KG1 (cell line): ENCODE measurements at regions not wholly inside any gene's neighbourhood (a gene's known extent, or its start where the extent isn't known, plus 50 kb on each side); places are given as distances from the start of the nearest gene placed in this dataset.

Source experiments
- DNase-seq: peaks from one replicate; lab custom pipeline; 2025; lab: John Stamatoyannopoulos, UW

- DNase-seq = no peak
These were observed 136.1 kb downstream of the KCTD12 start for GRCh38 chr13:76750126-76750525.

GRCh38 chr13:76745261-76746200 is 140.7 kb downstream of the KCTD12 start:
- peak; percentile 29 for DNase-seq

GRCh38 chr13:76741624-76742023 is 144.6 kb downstream of the KCTD12 start:
- no peak for DNase-seq

- DNase-seq = no peak
These were observed 145.2 kb downstream of the KCTD12 start for GRCh38 chr13:76741046-76741445.

GRCh38 chr13:76738616-76739015 is 147.6 kb downstream of the KCTD12 start:
- no peak for DNase-seq

GRCh38 chr13:76737526-76737925 is 148.7 kb downstream of the KCTD12 start:
- no peak for DNase-seq

- DNase-seq = no peak
These were observed 150.6 kb downstream of the KCTD12 start for GRCh38 chr13:76735641-76736040.

GRCh38 chr13:76733671-76734070 is 152.5 kb downstream of the KCTD12 start:
- no peak for DNase-seq

- DNase-seq = no peak
These were observed 153.8 kb downstream of the KCTD12 start for GRCh38 chr13:76732367-76732766.

GRCh38 chr13:76730220-76730619 is 156.0 kb downstream of the KCTD12 start:
- DNase-seq = no peak

- no peak for DNase-seq
These were observed 156.5 kb downstream of the KCTD12 start for GRCh38 chr13:76729691-76730090.

- DNase-seq = no peak
These were observed 160.3 kb downstream of the KCTD12 start for GRCh38 chr13:76725896-76726295.

- DNase-seq = no peak
These were observed 161.0 kb downstream of the KCTD12 start for GRCh38 chr13:76725211-76725610.

GRCh38 chr13:76724421-76724820 is 161.8 kb downstream of the KCTD12 start:
- no peak for DNase-seq

- peak; percentile 19 for DNase-seq
These were observed 162.5 kb downstream of the KCTD12 start for GRCh38 chr13:76723551-76724232.

- DNase-seq = no peak
These were observed 163.4 kb downstream of the KCTD12 start for GRCh38 chr13:76722782-76723181.

GRCh38 chr13:76720821-76721220 is 165.4 kb downstream of the KCTD12 start:
- no peak for DNase-seq

- no peak for DNase-seq
These were observed 165.8 kb downstream of the KCTD12 start for GRCh38 chr13:76720416-76720815.

GRCh38 chr13:76719955-76720354 is 166.2 kb downstream of the KCTD12 start:
- no peak for DNase-seq

GRCh38 chr13:76717092-76717491 is 169.1 kb downstream of the KCTD12 start:
- DNase-seq = no peak

GRCh38 chr13:76715621-76716020 is 170.6 kb downstream of the KCTD12 start:
- no peak for DNase-seq

GRCh38 chr13:76715075-76715474 is 171.1 kb downstream of the KCTD12 start:
- no peak for DNase-seq

GRCh38 chr13:76713280-76713679 is 172.9 kb downstream of the KCTD12 start:
- DNase-seq = no peak
